ENCODE measurements at regions not wholly inside any gene's neighbourhood (a gene's known extent, or its start where the extent isn't known, plus 50 kb on each side); places are given as distances from the start of the nearest gene placed in this dataset.

- in situ Hi-C loops (cut with HindIII; ENCODE audit: low sequenced_read_pairs): no loop called here
- TF ChIP-seq CTCF (IDR thresholded peaks at IDR 0.05; ENCODE audit: low read depth, low read length): no peak
- H3K4me3 ChIP-seq (ENCODE audit: low read depth, low read length): no peak overlapping the region
- DNase-seq (ENCODE audit: low read depth, low spot score): no peak
These were observed 71.2 kb upstream of the AFF3 start for GRCh38 chr2:100213595-100213994.

- in situ Hi-C loops (cut with HindIII; ENCODE audit: low sequenced_read_pairs): no loop called here
- no peak overlapping the region for H3K4me3 ChIP-seq (ENCODE audit: low read depth, low read length)
- TF ChIP-seq CTCF (IDR thresholded peaks at IDR 0.05; ENCODE audit: low read depth, low read length): no peak
- no peak for DNase-seq (ENCODE audit: low read depth, low spot score)
These were observed 70.5 kb upstream of the AFF3 start for GRCh38 chr2:100212850-100213249.

- TF ChIP-seq CTCF (IDR thresholded peaks at IDR 0.05; ENCODE audit: low read depth, low read length): no peak
- DNase-seq (ENCODE audit: low read depth, low spot score): no peak
- in situ Hi-C loops (cut with HindIII; ENCODE audit: low sequenced_read_pairs): no loop called here
- no peak overlapping the region for H3K4me3 ChIP-seq (ENCODE audit: low read depth, low read length)
These were observed 69.1 kb upstream of the AFF3 start for GRCh38 chr2:100211521-100211920.

- no peak for DNase-seq (ENCODE audit: low read depth, low spot score)
- H3K4me3 ChIP-seq (ENCODE audit: low read depth, low read length): no peak overlapping the region
- no peak for TF ChIP-seq CTCF (IDR thresholded peaks at IDR 0.05; ENCODE audit: low read depth, low read length)
- in situ Hi-C loops (cut with HindIII; ENCODE audit: low sequenced_read_pairs): no loop called here
These were observed 65.9 kb upstream of the AFF3 start for GRCh38 chr2:100208141-100208770.

GRCh38 chr2:100207411-100207885 lies 65.1 kb upstream of the AFF3 start:
- no peak for TF ChIP-seq CTCF (IDR thresholded peaks at IDR 0.05; ENCODE audit: low read depth, low read length)
- no peak for DNase-seq (ENCODE audit: low read depth, low spot score)
- H3K4me3 ChIP-seq (ENCODE audit: low read depth, low read length): no peak overlapping the region
- in situ Hi-C loops (cut with HindIII; ENCODE audit: low sequenced_read_pairs): no loop called here

- no peak overlapping the region for H3K4me3 ChIP-seq (ENCODE audit: low read depth, low read length)
- TF ChIP-seq CTCF (IDR thresholded peaks at IDR 0.05; ENCODE audit: low read depth, low read length): no peak
- no peak for DNase-seq (ENCODE audit: low read depth, low spot score)
- in situ Hi-C loops (cut with HindIII; ENCODE audit: low sequenced_read_pairs): no loop called here
These were observed 64.4 kb upstream of the AFF3 start for GRCh38 chr2:100206731-100207255.
